GM19324 (cell line): ENCODE measurements at regions not wholly inside any gene's neighbourhood (a gene's known extent, or its start where the extent isn't known, plus 50 kb on each side); places are given as distances from the start of the nearest gene placed in this dataset.
"Not testable (repeated sequence)": the region's sequence is repeated elsewhere in the genome, so short reads cannot be mapped to it uniquely, and the experiment has no call there.

ENCODE experiments used
- ATAC-seq: cut with Tn5 transposase; IDR thresholded peaks from one replicate; pipeline ENCODE4 v1.9.1; 2021; ENCODE audit warnings: mild to moderate bottlenecking, moderate library complexity; ENCODE audit not compliant: unreplicated experiment, low FRiP score

DNA sequence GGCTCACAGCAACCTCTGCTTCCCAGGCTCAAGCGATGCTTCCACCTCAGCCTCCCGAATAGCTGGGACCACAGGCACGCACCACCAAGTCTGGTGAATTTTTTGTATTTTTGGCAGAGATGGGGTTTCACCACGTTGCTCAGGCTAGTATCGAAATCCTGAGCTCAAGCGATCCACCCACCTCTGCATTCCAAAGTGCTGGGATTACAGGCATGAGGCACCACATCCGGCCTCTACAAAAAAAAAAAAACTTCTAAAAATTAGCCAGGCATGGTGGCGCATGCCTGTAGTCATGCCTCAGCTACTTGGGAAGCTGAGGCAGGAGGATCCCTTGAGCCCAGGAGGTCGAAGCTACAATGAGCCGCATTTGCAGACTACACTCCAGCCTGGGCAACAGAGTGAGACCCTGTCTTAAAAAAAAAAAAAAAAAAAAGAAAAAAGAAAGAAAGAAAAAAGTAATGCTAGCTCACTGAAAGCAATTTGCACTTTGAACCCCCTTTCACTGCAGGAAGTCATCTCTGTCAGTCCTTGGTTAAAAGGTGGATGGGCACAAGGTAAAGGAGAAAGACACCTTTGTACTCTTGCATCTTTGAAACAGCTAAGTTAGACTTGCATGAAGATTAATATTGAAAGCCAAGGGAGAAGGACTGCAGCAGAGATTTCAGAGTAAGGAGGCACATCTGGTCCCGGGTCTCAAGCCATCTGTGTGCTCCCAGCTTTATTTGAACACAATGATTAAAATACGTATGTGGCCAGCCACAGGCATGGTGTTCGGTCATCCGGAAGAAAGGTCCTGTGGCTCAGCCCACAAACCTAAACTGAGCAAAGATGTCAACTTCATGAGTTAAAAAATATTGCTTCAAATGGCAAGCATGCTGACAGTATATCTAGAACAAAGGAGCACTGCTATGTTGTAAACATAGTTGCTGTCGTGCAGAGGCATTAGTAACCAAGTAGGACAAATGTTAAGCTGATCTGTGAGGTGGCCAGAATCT, 103.8 kb upstream of the HMGA2 start:
- ATAC-seq = no peak

DNA sequence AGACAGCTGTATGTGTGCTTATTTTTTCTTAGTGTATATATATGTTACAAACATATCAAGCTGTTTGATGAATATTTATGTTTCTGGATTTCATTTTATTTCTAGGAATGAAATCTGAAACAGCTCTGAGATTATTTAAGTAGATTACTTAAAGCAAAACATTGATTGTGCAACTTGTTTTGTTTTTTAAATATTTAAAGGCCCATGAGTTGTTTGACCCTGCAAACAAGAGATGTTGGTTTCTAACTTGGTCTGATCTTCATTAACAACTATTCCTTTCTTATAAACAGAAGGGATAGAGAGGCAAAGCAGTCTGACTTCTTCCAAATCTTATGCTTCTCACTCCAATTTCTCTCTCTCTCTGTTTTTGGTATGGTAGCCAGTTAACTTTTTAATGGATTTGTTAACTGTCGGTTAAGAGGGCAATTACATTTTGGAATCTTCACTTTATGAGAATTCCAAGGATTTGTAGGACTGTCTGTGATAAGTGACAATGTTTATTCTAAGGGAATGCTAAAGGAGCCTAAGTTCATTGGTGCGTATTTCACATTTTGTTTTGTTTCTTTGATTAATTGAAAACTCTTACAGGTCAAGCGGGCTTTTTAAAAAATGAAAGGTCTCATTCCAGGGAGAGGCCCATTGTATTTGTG, 102.6 kb upstream of the HMGA2 start:
- no peak for ATAC-seq

DNA sequence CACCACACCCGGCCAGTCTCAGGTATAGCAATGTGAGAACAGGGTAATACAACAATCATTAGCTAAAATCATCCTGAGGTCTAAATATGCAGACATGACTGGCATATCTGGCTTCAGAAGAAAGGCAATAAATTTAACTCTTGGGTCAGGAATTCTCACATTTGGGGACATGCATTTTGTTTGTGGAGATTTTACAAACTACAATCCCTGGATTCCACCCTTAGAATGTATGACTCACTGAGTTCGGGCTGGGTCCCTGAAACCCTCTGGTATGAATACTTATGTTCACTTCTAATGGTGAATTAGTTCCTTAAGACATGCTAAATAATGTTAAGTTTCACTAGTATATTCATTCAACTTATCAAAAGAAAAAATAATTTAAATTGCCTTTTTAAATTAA, 98.9 kb upstream of the HMGA2 start:
- ATAC-seq = no peak

DNA sequence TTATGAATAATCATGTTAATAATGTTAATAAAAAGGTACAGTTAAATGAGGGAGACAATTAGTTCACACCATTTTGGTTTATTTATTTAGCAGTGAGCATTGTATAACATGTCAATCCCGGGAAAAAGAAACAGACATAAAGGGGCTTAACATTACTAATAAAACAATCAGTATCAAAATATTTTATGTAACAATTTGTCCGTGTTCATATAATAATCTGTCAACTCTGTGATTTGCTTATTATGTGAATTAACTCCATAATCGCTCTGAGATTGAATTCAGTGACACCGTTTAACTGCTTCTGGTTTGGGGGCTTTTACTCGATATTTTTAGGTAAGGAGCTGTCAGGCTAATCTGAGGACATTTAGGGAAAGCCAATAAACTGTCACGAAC, 95.8 kb upstream of the HMGA2 start:
- ATAC-seq = no peak

DNA sequence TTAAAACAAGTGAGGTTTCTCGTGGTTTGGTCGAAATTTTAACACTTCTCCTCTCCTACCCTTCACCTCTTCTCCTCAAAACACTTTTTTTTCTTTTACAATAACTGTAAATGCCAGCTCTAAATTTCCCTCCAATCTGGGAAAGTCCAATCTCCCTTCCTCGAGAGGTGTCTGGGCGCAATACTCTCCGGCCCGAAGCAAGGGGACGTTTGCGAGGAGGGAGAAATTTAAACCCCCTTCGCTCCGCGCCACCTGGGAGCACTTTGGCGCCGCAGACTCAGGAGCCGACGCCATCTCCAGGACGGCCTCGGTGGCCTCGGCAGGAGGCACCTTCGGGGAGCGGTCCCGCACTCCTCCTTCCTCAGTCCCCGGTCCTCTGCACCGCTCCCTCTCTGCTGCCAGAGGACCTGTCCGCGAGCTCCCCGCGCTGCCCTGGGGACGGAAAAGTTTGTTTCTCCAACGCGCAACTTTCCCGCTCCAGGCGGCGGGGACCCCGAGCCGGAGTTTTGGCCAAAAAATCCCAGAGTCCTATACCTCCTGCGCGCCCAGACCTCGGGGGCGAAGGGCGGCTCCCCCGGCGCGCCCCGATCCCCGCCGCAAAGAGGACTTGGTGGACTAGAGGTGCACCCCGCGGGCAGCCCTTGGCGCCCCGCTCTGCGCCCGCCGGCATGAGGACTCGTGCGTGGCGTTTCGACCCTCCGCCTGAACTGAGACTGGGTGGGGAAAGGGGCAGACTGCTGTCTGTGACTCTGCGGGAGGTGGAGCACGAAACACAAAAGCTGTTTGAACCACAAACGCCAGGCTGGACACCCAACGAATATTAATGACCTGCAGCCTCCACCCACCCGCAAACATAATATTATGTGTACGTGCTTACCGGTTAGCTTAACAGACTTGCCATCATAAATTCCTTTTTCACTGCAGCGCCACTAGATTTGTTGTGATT, 95.2 kb upstream of the HMGA2 start:
- no peak for ATAC-seq

DNA sequence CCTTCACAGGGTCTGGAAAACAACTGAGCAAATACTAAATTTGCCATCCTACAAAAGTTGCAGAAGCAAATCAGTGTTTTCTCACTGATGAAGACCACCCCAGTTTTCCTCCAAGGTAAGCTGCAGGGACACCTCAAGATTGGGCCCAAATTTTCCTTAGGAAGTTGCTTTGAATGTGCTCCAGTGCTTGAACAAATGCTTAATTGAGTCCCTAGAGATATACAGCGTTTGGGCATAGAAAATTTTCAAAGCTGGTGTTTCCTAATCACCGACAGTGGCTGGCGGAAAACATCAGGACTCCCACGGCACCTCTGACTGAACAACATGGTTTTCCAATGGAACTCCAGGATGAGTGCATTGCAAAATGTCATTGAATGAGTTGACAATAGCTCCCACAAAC, 92.5 kb upstream of the HMGA2 start:
- ATAC-seq = no peak

DNA sequence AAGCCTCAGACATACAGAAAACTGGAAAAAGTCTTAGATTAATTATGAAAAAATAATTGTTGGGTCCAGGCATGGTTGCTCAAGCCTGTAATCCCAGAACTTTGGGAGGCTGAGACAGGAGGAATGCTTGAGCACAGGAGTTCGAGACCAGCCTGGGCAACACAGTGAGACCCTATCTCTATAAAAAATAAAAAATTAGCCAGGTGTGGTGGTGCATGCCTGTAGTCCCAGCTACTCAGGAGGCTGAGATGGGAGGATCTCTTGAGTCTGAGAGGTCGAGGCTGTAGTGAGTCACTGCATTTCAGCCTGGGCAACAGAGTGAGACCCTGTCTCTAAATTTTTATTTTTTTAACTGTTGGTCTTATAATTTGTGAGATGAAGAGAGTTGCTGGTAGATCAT, 90.6 kb upstream of the HMGA2 start:
- not testable (repeated sequence) for ATAC-seq

DNA sequence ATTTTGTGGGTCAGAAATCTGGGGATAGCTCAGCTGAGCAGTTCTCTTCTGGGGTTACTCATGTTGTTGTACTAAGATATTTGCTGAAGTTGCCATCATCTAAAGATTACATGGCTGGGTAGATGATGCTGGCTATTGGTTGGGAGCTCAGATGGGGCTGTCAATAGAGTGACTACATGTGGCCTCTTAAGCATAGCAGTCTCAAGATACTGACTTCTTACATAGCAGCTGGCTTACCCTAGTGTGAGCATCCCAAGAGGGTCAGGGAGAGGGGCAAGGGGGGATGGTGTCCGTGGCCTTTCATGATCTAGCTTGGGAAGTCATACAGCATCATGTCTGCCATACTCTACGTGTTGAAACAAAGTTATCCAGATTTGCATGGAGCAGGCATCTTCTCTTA, 90.1 kb upstream of the HMGA2 start:
- no peak for ATAC-seq

DNA sequence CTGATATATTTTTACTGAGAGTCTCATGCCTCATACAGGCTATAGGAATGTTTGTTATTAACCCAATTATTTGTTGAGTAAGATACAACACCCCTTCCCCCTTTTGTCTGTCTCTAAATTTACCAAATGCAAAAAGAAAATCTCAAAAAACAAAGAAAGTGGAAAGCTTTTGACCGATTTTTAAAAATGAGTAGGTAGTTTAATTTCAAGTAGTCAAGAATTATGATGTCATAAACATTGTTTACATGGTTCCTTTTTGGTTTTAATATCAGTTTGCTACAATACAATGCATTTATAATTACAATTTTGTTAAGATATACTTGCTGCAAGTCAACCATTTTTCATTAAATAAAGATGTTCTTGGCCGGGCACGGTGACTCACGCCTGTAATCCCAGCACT, 84.7 kb upstream of the HMGA2 start:
- no peak for ATAC-seq

DNA sequence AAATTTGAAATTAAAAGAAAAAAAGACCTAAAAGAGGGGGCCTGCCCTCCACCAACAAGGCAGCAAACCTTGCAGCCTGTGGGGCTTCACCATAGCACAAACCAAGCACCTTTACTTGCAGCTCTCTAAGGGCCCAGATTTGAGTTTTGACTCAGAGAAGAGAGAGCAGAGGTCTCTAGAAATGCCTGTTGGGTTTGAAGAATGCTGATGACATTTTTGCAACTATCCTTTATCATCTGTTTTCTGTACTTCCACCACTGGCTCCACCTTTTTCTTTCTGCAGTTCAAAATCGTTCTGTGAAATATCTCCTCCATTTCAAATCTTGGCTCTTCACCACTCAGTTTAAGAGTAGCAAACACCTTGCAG, 83.8 kb upstream of the HMGA2 start:
- no peak for ATAC-seq

DNA sequence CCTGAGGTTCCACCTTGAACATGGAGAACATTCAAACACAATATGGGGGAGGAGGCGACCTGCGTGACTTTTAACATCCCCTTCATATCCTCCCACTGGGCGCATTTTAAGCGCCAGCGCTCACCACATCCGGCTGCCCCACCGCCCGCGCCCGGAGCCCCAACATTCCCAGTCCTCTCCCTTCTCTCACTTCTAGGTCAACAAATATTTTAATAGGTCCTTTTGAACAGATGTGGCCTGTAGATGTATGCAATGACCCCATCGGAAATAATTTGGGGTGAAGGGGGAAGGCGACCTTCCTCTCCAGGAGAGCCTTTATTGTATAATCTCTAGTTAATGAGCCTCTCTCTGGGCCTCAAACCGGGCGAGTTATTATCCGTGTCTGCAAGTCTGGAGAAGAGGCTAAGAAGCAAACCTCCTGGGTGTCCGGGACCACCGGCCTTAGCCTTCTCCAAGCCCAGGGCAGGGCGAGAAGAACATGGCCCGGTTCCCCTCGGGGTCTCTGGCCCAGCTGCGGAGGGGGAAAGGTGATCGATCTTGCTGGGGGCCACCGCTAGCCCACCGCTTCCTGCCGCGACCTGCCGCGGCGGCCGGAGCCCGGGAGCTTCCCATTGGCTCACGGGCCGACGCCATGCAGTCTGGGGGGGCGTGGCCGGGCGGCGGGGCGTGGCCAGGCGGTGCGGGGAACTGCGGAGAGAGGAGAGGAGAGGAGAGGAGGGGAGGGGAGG, 83.2 kb upstream of the HMGA2 start:
- ATAC-seq = no peak

DNA sequence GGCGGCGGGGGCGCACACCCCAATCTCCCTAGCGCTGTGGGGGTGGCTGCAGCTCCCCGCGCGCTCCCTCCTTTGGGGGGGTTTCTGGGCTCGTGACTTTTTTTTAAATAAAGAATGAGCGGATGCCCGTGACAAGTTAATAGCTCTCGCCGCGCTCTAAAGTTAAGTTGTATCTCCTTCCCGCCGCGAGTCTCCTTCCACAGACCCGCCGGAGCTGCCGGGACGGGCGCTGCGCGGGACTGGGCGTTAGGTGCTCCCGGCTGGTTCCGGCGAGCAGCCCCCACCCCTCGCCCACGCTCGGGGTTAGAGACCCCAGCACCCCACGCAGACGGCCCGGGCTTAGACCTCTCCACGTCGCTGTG, 82.6 kb upstream of the HMGA2 start:
- ATAC-seq = no peak

DNA sequence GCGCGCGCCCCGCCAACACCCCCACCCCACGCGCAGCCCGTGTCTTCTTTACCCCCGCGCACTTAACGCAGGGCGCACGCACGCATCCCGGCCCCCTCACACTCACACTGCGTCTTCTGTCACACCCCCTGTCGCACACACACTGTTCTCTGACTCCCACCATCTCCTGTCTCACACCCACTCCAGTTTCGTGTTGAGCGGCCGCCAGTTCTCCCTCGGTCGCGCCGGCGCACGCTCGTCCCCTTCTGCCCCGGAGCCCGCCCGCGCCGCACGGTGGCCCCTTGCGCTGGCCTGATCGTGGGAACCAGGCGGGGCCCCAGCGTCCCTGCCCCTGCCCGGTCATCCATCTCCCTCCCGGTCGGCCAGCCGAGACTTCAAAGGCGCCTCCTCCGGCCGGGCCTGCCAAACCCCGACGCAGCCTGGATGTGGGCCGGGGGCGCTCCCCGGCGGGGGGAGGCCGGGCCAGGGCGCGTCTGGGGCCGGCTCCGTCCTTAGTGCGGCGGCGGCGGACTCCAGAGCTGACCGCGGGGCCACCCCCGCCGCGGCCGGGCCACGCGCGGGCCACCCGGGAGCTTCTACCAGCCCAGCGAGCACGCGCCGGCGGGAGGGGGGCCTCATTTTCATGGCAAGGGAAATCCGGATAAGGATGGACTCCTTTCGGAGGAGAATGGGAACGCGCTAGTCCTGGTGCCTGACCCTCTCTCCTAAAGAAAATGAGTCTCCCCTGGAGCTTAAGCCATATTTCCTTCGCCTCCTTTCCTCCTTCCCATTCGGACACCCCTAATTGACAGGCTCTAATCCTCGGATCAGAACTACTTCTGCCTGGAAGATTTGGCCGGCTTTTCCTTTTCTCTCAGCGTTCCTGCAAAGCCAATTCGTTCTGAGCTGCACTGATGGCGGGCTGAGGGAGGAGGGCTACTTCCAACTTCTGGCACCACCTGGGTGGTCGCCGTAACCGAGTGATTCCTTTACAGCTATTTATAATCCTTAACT, 82.0 kb upstream of the HMGA2 start:
- ATAC-seq = no peak

DNA sequence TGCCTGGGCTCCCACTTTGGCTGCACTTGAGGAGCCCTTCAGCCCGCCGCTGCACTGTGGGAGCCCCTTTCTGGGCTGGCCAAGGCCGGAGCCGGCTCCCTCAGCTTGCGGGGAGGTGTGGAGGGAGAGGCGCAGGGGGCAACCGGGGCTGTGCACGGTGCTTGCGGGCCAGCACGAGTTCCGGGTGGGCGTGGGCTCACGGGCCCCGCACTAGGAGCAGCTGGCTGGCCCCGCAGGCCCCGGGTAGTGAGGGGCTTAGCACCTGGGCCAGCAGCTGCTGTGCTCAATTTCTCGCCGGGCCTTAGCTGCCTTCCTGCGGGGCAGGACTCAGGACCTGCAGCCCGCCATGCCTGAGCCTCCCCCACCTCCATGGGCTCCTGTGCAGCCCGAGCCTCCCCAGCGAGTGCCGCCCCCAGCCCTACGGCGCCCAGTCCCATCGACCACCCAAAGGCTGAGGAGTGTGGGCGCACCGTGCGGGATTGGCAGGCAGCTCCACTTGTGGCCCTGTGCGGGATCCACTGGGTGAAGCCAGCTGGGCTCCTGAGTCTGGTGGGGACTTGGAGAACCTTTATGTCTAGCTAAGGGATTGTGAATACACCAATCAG, 79.9 kb upstream of the HMGA2 start:
- not testable (repeated sequence) for ATAC-seq

DNA sequence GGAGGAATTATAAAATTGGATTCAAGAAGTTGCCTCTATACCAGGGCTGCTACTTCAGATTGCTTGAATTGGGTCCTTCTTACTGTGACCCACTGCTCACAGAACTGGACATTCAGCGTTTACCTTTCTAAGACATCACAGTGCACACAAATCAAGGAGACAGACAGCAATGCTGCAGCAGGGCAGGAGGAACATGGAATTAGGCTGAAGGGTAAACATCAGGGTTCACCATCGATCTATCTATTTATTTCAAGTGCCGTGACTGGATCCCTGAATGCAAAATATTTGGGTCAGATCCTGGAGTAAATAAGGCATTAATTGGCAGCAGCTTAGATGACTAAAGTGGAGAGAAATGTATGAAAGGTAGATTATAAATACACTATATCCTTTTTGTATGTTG, 76.9 kb upstream of the HMGA2 start:
- ATAC-seq = no peak

DNA sequence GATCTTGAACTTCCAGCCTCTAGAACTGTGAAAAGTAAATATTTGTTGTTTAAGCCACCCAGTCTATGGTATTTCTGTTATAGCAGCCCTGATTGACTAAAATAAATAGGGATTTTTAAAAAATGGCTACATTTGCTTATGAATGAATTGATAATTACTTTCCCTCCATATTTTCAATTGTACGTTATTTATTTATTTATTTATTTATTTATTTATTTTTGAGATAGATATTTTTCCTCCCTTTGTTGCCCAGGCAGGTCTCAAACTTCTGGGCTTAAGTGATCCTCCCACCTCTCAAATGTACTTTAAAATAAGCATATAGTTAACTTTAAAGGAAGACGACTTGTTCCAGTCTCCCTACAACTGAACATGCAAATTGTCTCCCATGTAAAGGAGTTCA, 76.0 kb upstream of the HMGA2 start:
- ATAC-seq = no peak

DNA sequence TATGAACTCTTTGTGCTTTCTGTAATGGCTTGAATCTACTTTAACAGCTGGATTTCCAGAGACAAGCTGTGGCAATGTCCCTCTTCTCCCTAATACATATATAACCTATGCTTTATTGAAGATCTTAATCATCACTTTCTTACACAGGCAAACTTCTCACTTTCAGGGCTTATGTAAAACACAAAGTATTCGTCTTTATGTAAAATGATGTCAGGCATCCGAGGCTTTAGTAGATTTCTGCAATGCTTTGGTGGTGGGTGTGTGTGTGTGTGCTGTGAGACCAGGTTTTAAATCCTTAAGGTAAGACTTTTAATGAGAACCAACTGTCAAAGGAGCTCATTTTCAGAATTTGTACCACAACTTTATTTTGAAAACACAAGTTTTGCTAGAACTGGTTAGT, 70.0 kb upstream of the HMGA2 start:
- ATAC-seq = no peak

DNA sequence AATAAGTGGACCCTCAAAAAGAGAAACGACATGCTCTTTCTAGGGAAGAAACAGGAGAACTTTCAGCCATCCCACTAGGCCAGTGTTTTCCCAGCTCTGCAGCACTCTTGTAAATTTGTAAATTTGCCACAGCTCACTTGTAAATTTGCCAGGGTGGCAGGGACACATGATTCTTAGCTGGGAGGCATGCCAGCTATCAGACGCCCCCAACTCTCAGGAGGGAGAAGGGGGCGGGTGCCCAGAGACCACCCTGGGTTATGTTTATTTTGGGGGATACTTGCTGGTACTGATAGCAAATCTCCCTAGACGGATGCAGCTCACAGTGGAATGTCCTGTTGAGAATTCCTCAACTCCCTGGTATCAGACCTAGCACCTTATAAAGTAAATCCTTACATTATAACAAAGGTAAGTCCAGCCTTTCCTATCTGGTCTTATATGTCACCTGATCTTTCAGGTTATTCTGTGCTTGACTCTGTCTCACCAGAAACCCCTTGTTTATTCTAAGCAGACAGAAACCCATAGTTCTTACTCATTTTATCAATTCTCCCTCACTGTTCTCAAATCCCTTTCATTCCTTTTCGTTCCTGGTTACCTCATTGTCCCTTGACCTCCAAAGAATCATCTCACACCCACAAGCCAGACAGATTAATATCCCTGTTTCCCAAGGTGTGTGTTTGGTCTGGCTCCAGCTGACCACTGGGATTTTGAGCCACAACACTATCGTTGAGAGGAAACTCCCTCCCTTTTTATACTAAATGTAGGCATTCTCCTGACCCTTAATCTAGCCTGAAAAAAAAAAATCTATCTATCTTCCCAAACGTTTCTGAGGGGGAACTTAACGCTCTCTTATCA, 69.3 kb upstream of the HMGA2 start:
- no peak for ATAC-seq
